Activated CD4-positive, alpha-beta T cell treated with anti-CD3 and anti-CD28 coated beads, Interleukin-2, amount 10 ng/mL, durations not matched to agents 7 days and 5 days (primary cell): ENCODE measurements at regions not wholly inside any gene's neighbourhood (a gene's known extent, or its start where the extent isn't known, plus 50 kb on each side); places are given as distances from the start of the nearest gene placed in this dataset.

Source experiments
- CTCF ChIA-PET: fragments of 350-600 bp; sonication (Branson Sonifier 250); formaldehyde crosslinking; loops from one replicate; lab custom pipeline; 2021; ENCODE audit warnings: antibody characterized with exemption; lab: Charles Lee
- POLR2A ChIA-PET: fragments of 350-600 bp; sonication (Branson Sonifier 250); formaldehyde crosslinking; loops from one replicate; lab custom pipeline; 2021; ENCODE audit warnings: antibody characterized with exemption; lab: Charles Lee
- DNase-seq: peaks from one replicate; pipeline ENCODE4 v3.0.0-alpha.2; 2020
- H3K27ac Mint-ChIP-seq: one replicate; pipeline ENCODE4 v1.8.0; 2021; ENCODE audit warnings: mild to moderate bottlenecking, moderate library complexity, mixed read lengths
- H3K27me3 Mint-ChIP-seq: one replicate; pipeline ENCODE4 v1.8.0; 2021; ENCODE audit warnings: mixed read lengths
- H3K36me3 Mint-ChIP-seq: one replicate; pipeline ENCODE4 v1.8.0; 2021; ENCODE audit warnings: low read depth, mixed read lengths
- H3K4me1 Mint-ChIP-seq: one replicate; pipeline ENCODE4 v1.8.0; 2021; ENCODE audit warnings: mixed read lengths
- H3K4me3 Mint-ChIP-seq: one replicate; pipeline ENCODE4 v1.8.0; 2021; ENCODE audit warnings: mild to moderate bottlenecking, moderate library complexity, mixed read lengths
- H3K9me3 Mint-ChIP-seq: one replicate; pipeline ENCODE4 v1.8.0; 2021; ENCODE audit warnings: mixed read lengths

GRCh38 chr7:15989194-15989593 lies 302.7 kb upstream of the MEOX2 start:
- no peak for DNase-seq
- H3K27ac Mint-ChIP-seq = no peak overlapping the region
- H3K4me1 Mint-ChIP-seq = no peaks in the 10 kb centered on the region
- H3K4me3 Mint-ChIP-seq = no peak overlapping the region
- POLR2A ChIA-PET = no interaction called here
- CTCF ChIA-PET = no interaction called here
- H3K9me3 Mint-ChIP-seq = no peaks in the 10 kb centered on the region
- H3K36me3 Mint-ChIP-seq = no peaks in the 10 kb centered on the region
- H3K27me3 Mint-ChIP-seq = no peaks in the 10 kb centered on the region

- Mint-ChIP-seq H3K4me1 (no peaks in the 10 kb centered on the region), H3K27me3 (no peaks in the 10 kb centered on the region), H3K27ac (no peak overlapping the region), H3K36me3 (no peaks in the 10 kb centered on the region), H3K9me3 (no peaks in the 10 kb centered on the region), H3K4me3 (no peak overlapping the region)
- POLR2A ChIA-PET = no interaction called here
- no peak for DNase-seq
- CTCF ChIA-PET = no interaction called here
Observed at GRCh38 chr7:15985587-15986384, 299.3 kb upstream of the MEOX2 start.

DNA sequence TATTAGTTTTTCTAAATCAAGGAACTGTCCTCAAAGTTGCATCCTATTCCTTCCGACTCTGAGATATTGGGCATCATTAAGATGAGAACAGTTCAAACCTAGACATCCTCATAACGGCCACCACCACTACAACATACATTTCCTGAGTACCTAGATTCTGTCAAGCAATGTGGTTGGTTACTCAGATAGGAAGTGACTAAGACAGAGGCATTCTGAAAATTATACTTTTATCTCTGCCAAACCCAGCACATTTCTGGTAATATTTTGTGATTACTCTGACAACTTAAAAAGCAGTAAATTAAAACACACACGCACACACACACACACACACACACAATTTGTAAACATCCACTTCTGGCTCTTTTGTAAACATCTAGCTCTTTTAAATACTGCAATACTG lies 291.2 kb upstream of the MEOX2 start:
- Mint-ChIP-seq H3K36me3 (no peaks in the 10 kb centered on the region), H3K4me1 (peaks cover 4% of the 10 kb centered on the region), H3K27me3 (no peaks in the 10 kb centered on the region), H3K9me3 (no peaks in the 10 kb centered on the region), H3K27ac (no peak overlapping the region), H3K4me3 (no peak overlapping the region)
- ChIA-PET CTCF (no interaction called here), POLR2A (no interaction called here)
- DNase-seq = no peak

DNA sequence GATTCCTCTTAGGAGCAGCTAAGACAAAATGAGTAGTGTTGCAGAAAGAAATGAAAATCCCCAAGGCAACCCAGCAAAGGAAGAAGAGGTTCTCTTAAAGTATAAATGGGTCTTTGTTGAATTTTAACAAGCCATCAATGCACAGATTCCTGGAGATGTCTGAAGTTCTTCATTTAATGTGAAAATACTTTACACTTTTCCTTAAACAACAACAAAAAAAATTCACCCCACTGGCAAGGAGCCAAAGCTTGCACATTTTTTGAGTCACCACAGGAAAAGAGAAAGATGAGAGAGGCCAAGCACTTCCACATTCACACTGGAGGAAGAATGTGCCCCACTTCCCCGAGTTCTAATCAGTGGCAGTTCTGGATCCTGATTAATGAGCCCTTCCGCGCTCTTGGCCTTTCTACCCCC lies 286.4 kb upstream of the MEOX2 start:
- H3K36me3 Mint-ChIP-seq = no peaks in the 10 kb centered on the region
- no peaks in the 10 kb centered on the region for H3K9me3 Mint-ChIP-seq
- POLR2A ChIA-PET = no interaction called here
- no peak overlapping the region for H3K27ac Mint-ChIP-seq
- no peaks in the 10 kb centered on the region for H3K27me3 Mint-ChIP-seq
- H3K4me3 Mint-ChIP-seq = no peak overlapping the region
- peaks cover 4% of the 10 kb centered on the region for H3K4me1 Mint-ChIP-seq
- no peak for DNase-seq
- CTCF ChIA-PET = no interaction called here

GRCh38 chr7:15967551-15967950 lies 281.1 kb upstream of the MEOX2 start:
- Mint-ChIP-seq H3K9me3 (no peaks in the 10 kb centered on the region), H3K36me3 (no peaks in the 10 kb centered on the region), H3K27me3 (no peaks in the 10 kb centered on the region), H3K27ac (no peak overlapping the region), H3K4me1 (no peaks in the 10 kb centered on the region), H3K4me3 (no peak overlapping the region)
- no peak for DNase-seq
- POLR2A ChIA-PET = no interaction called here
- CTCF ChIA-PET = no interaction called here

DNA sequence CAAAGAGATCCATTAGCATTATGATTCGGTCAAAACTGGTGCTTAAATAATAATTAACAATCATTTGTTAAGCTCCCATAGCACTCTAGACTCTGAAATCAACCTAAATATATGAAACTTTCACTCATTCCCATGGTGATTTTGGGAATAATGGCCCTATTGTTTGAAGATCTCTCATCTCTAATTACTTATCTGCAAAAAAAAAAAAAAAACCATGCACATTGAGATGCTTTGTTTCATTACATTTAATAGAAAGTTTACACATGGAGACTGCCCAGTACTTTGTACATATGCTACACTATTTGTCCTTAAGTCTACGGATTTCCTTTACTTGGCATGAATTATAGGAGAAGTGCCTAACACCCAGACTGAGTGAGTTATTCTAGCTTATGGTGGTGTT lies 280.6 kb upstream of the MEOX2 start:
- H3K9me3 Mint-ChIP-seq = no peaks in the 10 kb centered on the region
- POLR2A ChIA-PET = no interaction called here
- DNase-seq = no peak
- no peaks in the 10 kb centered on the region for H3K27me3 Mint-ChIP-seq
- CTCF ChIA-PET = interaction anchor here (0.6 kb wide), 1 partner anchor 219 kb away, joined by 5 read pairs; no protein-coding TSS in a partner anchor
- H3K4me1 Mint-ChIP-seq = no peaks in the 10 kb centered on the region
- no peaks in the 10 kb centered on the region for H3K36me3 Mint-ChIP-seq
- no peak overlapping the region for H3K4me3 Mint-ChIP-seq
- H3K27ac Mint-ChIP-seq = no peak overlapping the region

GRCh38 chr7:15963206-15963605 lies 276.7 kb upstream of the MEOX2 start:
- no peak for DNase-seq
- Mint-ChIP-seq H3K4me3 (no peak overlapping the region), H3K27me3 (no peaks in the 10 kb centered on the region), H3K36me3 (no peaks in the 10 kb centered on the region), H3K4me1 (no peaks in the 10 kb centered on the region), H3K27ac (no peak overlapping the region), H3K9me3 (no peaks in the 10 kb centered on the region)
- ChIA-PET POLR2A (no interaction called here), CTCF (no interaction called here)

GRCh38 chr7:15954671-15955354 lies 268.3 kb upstream of the MEOX2 start:
- Mint-ChIP-seq H3K36me3 (no peaks in the 10 kb centered on the region), H3K27ac (no peak overlapping the region), H3K4me3 (no peak overlapping the region), H3K4me1 (no peaks in the 10 kb centered on the region), H3K9me3 (no peaks in the 10 kb centered on the region), H3K27me3 (no peaks in the 10 kb centered on the region)
- CTCF ChIA-PET = no interaction called here
- POLR2A ChIA-PET = no interaction called here
- no peak for DNase-seq

DNA sequence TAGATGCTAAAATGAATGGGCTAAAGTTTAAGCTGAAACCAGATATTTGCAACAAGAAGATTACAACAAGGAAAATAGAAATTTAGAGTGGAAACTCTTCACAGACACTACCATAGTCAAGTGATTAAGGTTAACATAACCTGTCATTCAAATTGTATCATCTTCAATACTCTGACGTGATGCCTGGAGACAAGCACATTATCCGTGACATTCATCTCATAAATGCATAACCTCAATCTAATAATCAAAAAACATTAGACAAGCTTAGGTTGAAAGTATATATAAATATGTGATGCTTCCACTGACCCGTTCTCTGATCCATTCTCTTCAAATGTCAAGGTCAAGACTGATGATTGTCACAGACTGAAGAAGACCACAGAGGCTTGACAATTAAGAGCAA lies 263.8 kb upstream of the MEOX2 start:
- Mint-ChIP-seq H3K4me1 (no peaks in the 10 kb centered on the region), H3K27ac (no peak overlapping the region), H3K27me3 (no peaks in the 10 kb centered on the region), H3K9me3 (no peaks in the 10 kb centered on the region), H3K36me3 (no peaks in the 10 kb centered on the region), H3K4me3 (no peak overlapping the region)
- CTCF ChIA-PET = no interaction called here
- POLR2A ChIA-PET = no interaction called here
- DNase-seq = no peak

GRCh38 chr7:15947754-15948153 lies 261.3 kb upstream of the MEOX2 start:
- ChIA-PET POLR2A (no interaction called here), CTCF (no interaction called here)
- H3K4me1 Mint-ChIP-seq = no peaks in the 10 kb centered on the region
- no peaks in the 10 kb centered on the region for H3K27me3 Mint-ChIP-seq
- no peaks in the 10 kb centered on the region for H3K36me3 Mint-ChIP-seq
- H3K4me3 Mint-ChIP-seq = no peak overlapping the region
- H3K27ac Mint-ChIP-seq = no peak overlapping the region
- H3K9me3 Mint-ChIP-seq = no peaks in the 10 kb centered on the region
- DNase-seq = no peak

DNA sequence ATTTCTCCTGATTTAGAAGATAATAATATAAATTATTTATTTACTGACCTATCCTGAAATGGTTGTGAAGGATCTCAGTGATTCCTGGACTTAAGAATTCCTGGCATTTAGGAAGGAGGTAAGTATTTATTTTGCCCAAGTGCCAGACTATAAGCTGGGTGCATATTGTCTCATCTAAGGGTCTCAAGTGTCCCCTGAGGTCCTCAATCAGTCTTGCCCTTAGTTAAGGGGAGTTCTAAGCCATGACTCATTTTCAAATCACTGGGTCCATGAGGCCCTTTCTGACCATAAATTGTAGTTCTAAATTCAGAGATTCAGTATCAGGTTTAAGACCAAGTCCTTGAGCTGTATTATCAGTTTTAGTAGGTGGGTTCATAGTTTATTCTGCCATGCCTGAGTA lies 251.6 kb upstream of the MEOX2 start:
- POLR2A ChIA-PET = no interaction called here
- no peaks in the 10 kb centered on the region for H3K4me1 Mint-ChIP-seq
- peaks cover 5% of the 10 kb centered on the region for H3K9me3 Mint-ChIP-seq
- H3K36me3 Mint-ChIP-seq = no peaks in the 10 kb centered on the region
- no peaks in the 10 kb centered on the region for H3K27me3 Mint-ChIP-seq
- no peak overlapping the region for H3K27ac Mint-ChIP-seq
- no peak overlapping the region for H3K4me3 Mint-ChIP-seq
- no peak for DNase-seq
- CTCF ChIA-PET = no interaction called here

- ChIA-PET POLR2A (no interaction called here), CTCF (no interaction called here)
- Mint-ChIP-seq H3K4me1 (no peaks in the 10 kb centered on the region), H3K9me3 (peaks cover 5% of the 10 kb centered on the region), H3K36me3 (no peaks in the 10 kb centered on the region), H3K27me3 (no peaks in the 10 kb centered on the region), H3K4me3 (no peak overlapping the region), H3K27ac (no peak overlapping the region)
- DNase-seq = no peak
Observed at GRCh38 chr7:15937571-15937970, 251.1 kb upstream of the MEOX2 start.

DNA sequence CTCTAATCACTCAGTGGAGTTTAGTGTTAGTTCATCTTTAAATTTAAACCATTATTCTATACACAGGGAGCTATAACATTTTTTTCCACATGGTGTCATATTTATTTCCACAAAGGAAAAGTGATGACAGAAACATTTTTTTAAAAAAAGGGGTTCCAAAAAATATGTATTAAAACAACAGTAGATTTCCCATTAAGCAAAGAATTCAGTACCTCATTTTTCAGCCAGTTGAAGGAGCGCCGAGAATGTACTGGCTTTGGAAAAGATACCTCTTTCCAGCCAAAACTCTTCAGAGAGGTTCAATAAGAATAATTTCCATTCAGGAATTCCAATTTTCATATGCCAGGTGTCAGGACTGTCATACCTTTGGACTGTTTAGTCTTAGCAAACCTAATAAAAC lies 250.5 kb upstream of the MEOX2 start:
- no peak for DNase-seq
- CTCF ChIA-PET = no interaction called here
- Mint-ChIP-seq H3K9me3 (peaks cover 5% of the 10 kb centered on the region), H3K4me1 (no peaks in the 10 kb centered on the region), H3K27me3 (no peaks in the 10 kb centered on the region), H3K4me3 (no peak overlapping the region), H3K27ac (no peak overlapping the region), H3K36me3 (no peaks in the 10 kb centered on the region)
- POLR2A ChIA-PET = no interaction called here

- CTCF ChIA-PET = no interaction called here
- DNase-seq = no peak
- Mint-ChIP-seq H3K9me3 (no peaks in the 10 kb centered on the region), H3K36me3 (no peaks in the 10 kb centered on the region), H3K27ac (no peak overlapping the region), H3K4me1 (no peaks in the 10 kb centered on the region), H3K27me3 (no peaks in the 10 kb centered on the region), H3K4me3 (no peak overlapping the region)
- POLR2A ChIA-PET = no interaction called here
Observed at GRCh38 chr7:15932318-15932717, 245.8 kb upstream of the MEOX2 start.
